Stomach (tissue), 8 donors: ENCODE measurements at regions not wholly inside any gene's neighbourhood (a gene's known extent, or its start where the extent isn't known, plus 50 kb on each side); places are given as distances from the start of the nearest gene placed in this dataset.

ENCODE experiments used
- DNase-seq, 2 donors: peaks; one replicate each; pipeline versions ENCODE4 v3.0.0 to v3.0.0-alpha.2; 2013 to 2019
- H3K27ac ChIP-seq, 5 donors: fragments of 200-600 bp in 4 of 5; sonication (generic) in 4 of 5; one replicate each; pipeline ENCODE4 v1.5.1; 2013 to 2019; ENCODE audit warnings: mild to moderate bottlenecking in 1 of 5, moderate library complexity in 1 of 5
- H3K27me3 ChIP-seq, 3 donors: fragments of 200-600 bp; sonication (generic); one replicate each; pipeline ENCODE4 v1.5.1; 2017 to 2019; ENCODE audit warnings: mixed run types in 1 of 3
- H3K36me3 ChIP-seq, 4 donors: fragments of 200-600 bp; sonication (generic); 1 replicate in 3 of 4; 2 replicates in 1 of 4; pipeline ENCODE4 v1.5.1; 2016 to 2019
- H3K4me1 ChIP-seq, 4 donors: fragments of 200-600 bp; sonication (generic); one replicate each; pipeline ENCODE4 v1.5.1; 2016 to 2019
- H3K4me3 ChIP-seq, 4 donors: fragments of 200-600 bp; sonication (generic) in 3 of 4; one replicate each; pipeline ENCODE4 v1.5.1; 2016 to 2019; ENCODE audit warnings: mild to moderate bottlenecking in 1 of 4
- H3K9me3 ChIP-seq, 4 donors: fragments of 200-600 bp; sonication (generic); one replicate each; pipeline ENCODE4 v1.5.1; 2016 to 2019
- EP300 ChIP-seq: sonication (generic); formaldehyde crosslinking; IDR thresholded peaks from one replicate; pipeline ENCODE4 v1.6.1; 2017; ENCODE audit warnings: antibody characterized with exemption
- POLR2A ChIP-seq, 4 donors: fragments of 450-650 bp; IDR thresholded peaks; one replicate each; pipeline ENCODE4 v1.6.1; 2016; ENCODE audit warnings: antibody characterized with exemption in 4 of 4, control low read depth in 2 of 4, mild to moderate bottlenecking in 1 of 4, moderate library complexity in 1 of 4
- POLR2AphosphoS5 ChIP-seq, 3 donors: sonication (generic); formaldehyde crosslinking; IDR thresholded peaks; one replicate each; pipeline ENCODE4 v1.6.1; 2016; ENCODE audit warnings: antibody characterized with exemption in 3 of 3
- WGBS, 5 donors: extraction: QIAGEN DNeasy Blood & Tissue Kit in 3 of 5; methylation state at CpG; one replicate each; pipeline versions ENCODE4 v1.1.5 to v1.1.7; 2013 to 2018; 5-methylcytosine and 5-hydroxymethylcytosine counted together
- intact Hi-C: fragments of 100-400 bp; cut with DNase I; formaldehyde crosslinking; loops from one replicate; pipeline ENCODE4 v1.15.1; 2023; ENCODE audit warnings: low total_unique reads
- TF ChIP-seq, protein P1 (sequence below), 7 experiments: fragments of 450-650 bp in 4 of 7; fragments of 200-600 bp in 3 of 7; sonication (generic) in 3 of 7; IDR thresholded peaks; one replicate each; pipeline ENCODE4 v1.5.1; 2016 to 2019; ENCODE audit warnings: antibody characterized with exemption in 7 of 7, control low read depth in 2 of 7, mild to moderate bottlenecking in 1 of 7
- donor health status: healthy with polysubstance abuse.
- donor health status: Bipolar disorder and iron deficiency.
- donor health status: healthy.

DNA sequence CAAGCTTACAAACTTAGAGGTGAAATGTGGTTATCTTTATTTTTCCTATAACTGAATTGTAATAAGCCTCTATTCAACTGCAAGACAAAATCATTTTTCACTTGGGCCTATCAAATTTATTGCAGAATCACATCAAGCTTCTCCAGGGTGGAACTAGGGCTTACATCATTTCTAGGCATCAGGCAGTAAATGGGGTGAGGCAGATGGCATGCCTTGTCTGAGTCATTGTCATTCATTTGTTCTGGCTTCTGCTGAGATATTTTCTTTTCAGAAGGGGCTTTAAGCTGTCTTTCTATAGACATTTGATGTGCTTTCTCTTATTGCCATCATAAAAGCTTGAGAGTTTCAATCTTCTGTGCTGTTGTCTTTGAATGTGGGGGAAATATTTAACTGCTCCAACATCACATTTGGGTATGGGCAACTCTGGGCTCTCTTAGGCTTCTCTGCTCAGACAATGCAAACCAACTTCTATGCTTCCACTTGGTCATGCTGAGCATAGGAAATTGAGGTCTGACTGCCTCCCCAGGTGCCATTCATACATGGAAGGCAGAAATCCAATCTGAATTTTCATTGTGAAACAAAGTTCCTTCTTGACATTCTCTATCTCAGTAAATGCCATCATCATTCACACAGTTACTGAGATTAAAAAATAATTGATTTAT lies 225.8 kb upstream of the GIMD1 start:
- Histone ChIP-seq H3K27me3 (no peaks in the 10 kb centered on the region), H3K9me3 (no peaks in the 10 kb centered on the region), H3K27ac (no peak overlapping the region), H3K4me3 (no peak overlapping the region), H3K36me3 (no peaks in the 10 kb centered on the region), H3K4me1 (no peaks in the 10 kb centered on the region)
- intact Hi-C loops, result no loop called here
- DNase-seq, result no peak
- TF ChIP-seq POLR2A (IDR thresholded peaks at IDR 0.05), result no peak
- TF ChIP-seq, protein P1, sequence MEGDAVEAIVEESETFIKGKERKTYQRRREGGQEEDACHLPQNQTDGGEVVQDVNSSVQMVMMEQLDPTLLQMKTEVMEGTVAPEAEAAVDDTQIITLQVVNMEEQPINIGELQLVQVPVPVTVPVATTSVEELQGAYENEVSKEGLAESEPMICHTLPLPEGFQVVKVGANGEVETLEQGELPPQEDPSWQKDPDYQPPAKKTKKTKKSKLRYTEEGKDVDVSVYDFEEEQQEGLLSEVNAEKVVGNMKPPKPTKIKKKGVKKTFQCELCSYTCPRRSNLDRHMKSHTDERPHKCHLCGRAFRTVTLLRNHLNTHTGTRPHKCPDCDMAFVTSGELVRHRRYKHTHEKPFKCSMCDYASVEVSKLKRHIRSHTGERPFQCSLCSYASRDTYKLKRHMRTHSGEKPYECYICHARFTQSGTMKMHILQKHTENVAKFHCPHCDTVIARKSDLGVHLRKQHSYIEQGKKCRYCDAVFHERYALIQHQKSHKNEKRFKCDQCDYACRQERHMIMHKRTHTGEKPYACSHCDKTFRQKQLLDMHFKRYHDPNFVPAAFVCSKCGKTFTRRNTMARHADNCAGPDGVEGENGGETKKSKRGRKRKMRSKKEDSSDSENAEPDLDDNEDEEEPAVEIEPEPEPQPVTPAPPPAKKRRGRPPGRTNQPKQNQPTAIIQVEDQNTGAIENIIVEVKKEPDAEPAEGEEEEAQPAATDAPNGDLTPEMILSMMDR (IDR thresholded peaks at IDR 0.05), result no peak
- no peak for TF ChIP-seq EP300
- TF ChIP-seq POLR2AphosphoS5 (IDR thresholded peaks at IDR 0.05), result no peak

DNA sequence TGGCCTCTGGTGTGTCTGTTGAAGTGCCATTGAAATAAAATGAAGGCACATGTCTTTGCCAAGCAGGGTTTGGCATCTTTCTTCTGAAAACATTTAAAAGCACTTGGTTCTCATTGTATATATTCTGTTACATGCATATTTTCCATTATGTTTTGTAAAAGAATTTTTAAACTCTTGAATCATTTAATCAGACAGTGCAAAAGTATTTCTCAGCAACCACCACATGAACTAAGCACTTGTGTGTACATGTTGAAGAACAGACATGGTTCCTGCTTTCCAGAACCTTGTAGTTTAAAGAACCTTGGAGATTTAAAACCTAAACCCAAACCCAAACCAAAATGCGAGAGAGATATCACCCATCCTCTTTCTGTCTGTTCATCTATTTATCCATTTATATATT lies 220.3 kb upstream of the GIMD1 start:
- Histone ChIP-seq H3K27me3 (no peaks in the 10 kb centered on the region), H3K27ac (no peak overlapping the region), H3K4me1 (no peaks in the 10 kb centered on the region), H3K36me3 (no peaks in the 10 kb centered on the region), H3K9me3 (no peaks in the 10 kb centered on the region), H3K4me3 (no peak overlapping the region)
- TF ChIP-seq POLR2AphosphoS5 (IDR thresholded peaks at IDR 0.05) (no peak), POLR2A (IDR thresholded peaks at IDR 0.05) (no peak), EP300 (no peak)
- TF ChIP-seq, protein P1 (IDR thresholded peaks at IDR 0.05), result no peak
- 71 to 92% (median 80%) methylated on average over 1 of the region's 1 CpG for WGBS, 5 donors
- DNase-seq, result no peak
- intact Hi-C loops, result no loop called here

DNA sequence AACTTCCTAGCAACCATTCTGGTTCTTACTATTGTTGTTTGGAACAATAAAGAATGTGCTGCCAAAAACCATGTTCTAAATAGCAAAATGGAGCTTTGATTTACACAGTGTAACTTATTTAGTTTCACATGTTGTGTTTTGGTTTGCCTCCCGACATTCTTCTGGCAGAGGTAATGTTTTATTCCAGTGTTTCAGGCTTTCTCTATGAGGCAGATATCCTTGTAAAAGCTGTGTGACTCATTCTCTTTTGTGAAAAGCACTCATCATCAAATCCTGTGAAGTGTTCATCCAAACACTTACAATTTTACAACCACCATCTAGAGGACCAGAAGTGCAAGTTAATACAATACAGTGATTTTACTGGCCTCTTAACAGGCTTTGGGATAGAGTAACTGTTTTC lies 219.0 kb upstream of the GIMD1 start:
- H3K9me3 ChIP-seq, result no peaks in the 10 kb centered on the region
- DNase-seq, result peak in 1 of 2 donors; percentile 13
- H3K4me3 ChIP-seq, result no peak overlapping the region
- TF ChIP-seq EP300 (no peak), POLR2AphosphoS5 (IDR thresholded peaks at IDR 0.05) (no peak), POLR2A (IDR thresholded peaks at IDR 0.05) (no peak)
- TF ChIP-seq, protein P1 (IDR thresholded peaks at IDR 0.05), result no peak
- no peaks in the 10 kb centered on the region for H3K27me3 ChIP-seq
- H3K27ac ChIP-seq, result no peak overlapping the region
- H3K36me3 ChIP-seq, result no peaks in the 10 kb centered on the region
- WGBS, 5 donors, result 54 to 86% (median 68%) methylated on average over 1 of the region's 1 CpG
- intact Hi-C loops, result no loop called here
- H3K4me1 ChIP-seq, result no peaks in the 10 kb centered on the region

DNA sequence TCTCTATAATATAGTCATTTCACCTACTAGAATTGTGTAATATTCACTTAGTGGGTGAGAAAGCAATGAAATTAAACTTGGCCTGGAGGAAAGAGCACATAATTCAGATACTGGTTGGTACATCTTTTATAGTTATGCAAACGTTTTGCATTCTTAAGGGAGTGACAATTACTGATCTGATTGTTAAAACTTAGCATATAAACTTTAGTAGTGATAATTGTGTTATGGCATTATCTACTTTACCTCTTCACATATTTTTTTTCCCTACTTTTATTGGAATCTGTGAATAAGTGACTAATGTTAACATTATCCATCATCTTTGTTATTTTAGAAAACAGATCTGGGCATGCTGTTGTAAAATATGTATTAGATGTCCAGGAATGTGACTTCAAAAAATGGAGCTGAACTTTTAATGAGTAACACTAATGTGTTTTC lies 217.4 kb upstream of the GIMD1 start:
- H3K27ac ChIP-seq, result no peak overlapping the region
- intact Hi-C loops, result no loop called here
- WGBS, 5 donors, result 8 to 35% (median 17%) methylated on average over 1 of the region's 1 CpG

More for the DNA sequence above, 217.4 kb upstream of the GIMD1 start:
- DNase-seq, result no peak
- Histone ChIP-seq H3K4me3 (no peak overlapping the region), H3K36me3 (no peaks in the 10 kb centered on the region), H3K9me3 (no peaks in the 10 kb centered on the region), H3K27me3 (no peaks in the 10 kb centered on the region), H3K4me1 (no peaks in the 10 kb centered on the region)
- TF ChIP-seq POLR2A (IDR thresholded peaks at IDR 0.05) (no peak), EP300 (no peak), POLR2AphosphoS5 (IDR thresholded peaks at IDR 0.05) (no peak)
- TF ChIP-seq, protein P1 (IDR thresholded peaks at IDR 0.05), result no peak
